HepG2 (cell line): ENCODE measurements at regions not wholly inside any gene's neighbourhood (a gene's known extent, or its start where the extent isn't known, plus 50 kb on each side); places are given as distances from the start of the nearest gene placed in this dataset.

Source experiments
- ATAC-seq: fragments of 200-7000 bp; cut with Tn5 transposase; 3 replicates; pipeline ENCODE4 v1.9.1; 2020; ENCODE audit warnings: mild to moderate bottlenecking, moderate library complexity
- BruUV-seq: library from RNA; stranded (reverse); fragments of 400-500 nt; replicated peaks from 2 replicates; lab custom pipeline; 2021; lab: Mats Ljungman, UMichigan
- CTCF ChIA-PET: fragments of 300-600 bp; formaldehyde crosslinking; extraction: SDS; loops from one replicate; lab custom pipeline; 2021; ENCODE audit warnings: low total read pairs, inconsistent platforms, low intra/inter-chr PET ratio; lab: Yijun Ruan, JAX
- POLR2A ChIA-PET: fragments of 350-600 bp; sonication (Branson Sonifier 250); formaldehyde crosslinking; loops from one replicate; lab custom pipeline; 2020; ENCODE audit warnings: antibody characterized with exemption, inconsistent platforms; lab: Yijun Ruan, JAX
- DNase-seq: peaks from one replicate; pipeline ENCODE4 v3.0.0-alpha.2; 2015; ENCODE audit warnings: low spot score
- FAIRE-seq: peaks from 3 replicates; lab custom pipeline; 2011; peaks lifted over from hg19 to GRCh38; lab: Jason Lieb, UNC
- H2AFZ ChIP-seq: one replicate; pipeline ENCODE4 v1.6.1; 2011; ENCODE audit warnings: low read length, inconsistent platforms
- H3K27ac ChIP-seq: fragments of 300-600 bp; 3 replicates; pipeline ENCODE4 v1.8.0; 2011; ENCODE audit warnings: mixed run types, mild to moderate bottlenecking, mixed read lengths, low read length, inconsistent platforms; ENCODE audit not compliant: insufficient read depth; ENCODE audit errors: extremely low read length
- H3K27me3 ChIP-seq, 2 experiments: fragments of 200-600 bp in 1 of 2; 2 replicates in 1 of 2; 3 replicates in 1 of 2; pipeline versions ENCODE4 v1.6.0 to v1.8.0; 2011; ENCODE audit warnings: low read length in 2 of 2, mild to moderate bottlenecking in 2 of 2, moderate library complexity in 2 of 2, inconsistent platforms in 1 of 2; ENCODE audit not compliant: insufficient read depth in 2 of 2, control insufficient read depth in 1 of 2
- H3K36me3 ChIP-seq, 2 experiments: fragments of 200-600 bp in 1 of 2; replicated peaks in 1 of 2; 2 replicates in 1 of 2; 3 replicates in 1 of 2; pipeline versions ENCODE4 v1.5.1 to v1.8.0; 2011; ENCODE audit warnings: low read length in 2 of 2, inconsistent platforms in 1 of 2; ENCODE audit not compliant: insufficient read depth in 2 of 2, control insufficient read depth in 1 of 2
- H3K4me1 ChIP-seq: 2 replicates; pipeline ENCODE4 v1.5.1; 2012; ENCODE audit warnings: low read length, inconsistent platforms; ENCODE audit not compliant: insufficient read depth
- H3K4me2 ChIP-seq: 2 replicates; pipeline ENCODE4 v1.6.0; 2011; ENCODE audit warnings: low read depth, low read length, inconsistent platforms
- H3K4me3 ChIP-seq, 3 experiments: fragments of 200-600 bp in 1 of 3; sonication (generic), shearing (Covaris generic) in 1 of 3; replicated peaks in 1 of 3; 2 replicates each; pipeline ENCODE4 v1.5.1; 2011 to 2016; ENCODE audit warnings: low read length in 3 of 3, inconsistent platforms in 2 of 3, low read depth in 2 of 3, mild to moderate bottlenecking in 2 of 3, control low read depth in 1 of 3, mixed read lengths in 1 of 3; ENCODE audit not compliant: insufficient read depth in 1 of 3
- H3K79me2 ChIP-seq: one replicate; pipeline ENCODE4 v1.6.1; 2011; ENCODE audit warnings: low read length, inconsistent platforms; ENCODE audit not compliant: insufficient read depth
- H3K9ac ChIP-seq: 2 replicates; pipeline ENCODE4 v1.6.0; 2011; ENCODE audit warnings: mild to moderate bottlenecking, low read depth, low read length, inconsistent platforms; ENCODE audit not compliant: insufficient read depth
- H3K9me3 ChIP-seq: 2 replicates; pipeline ENCODE4 v1.5.1; 2012; ENCODE audit warnings: mild to moderate bottlenecking, low read length
- H4K20me1 ChIP-seq: 2 replicates; pipeline ENCODE4 v1.6.0; 2011; ENCODE audit warnings: inconsistent platforms, mild to moderate bottlenecking, low read length, moderate library complexity; ENCODE audit not compliant: insufficient read depth
- NR2F6 ChIP-seq, 2 experiments: IDR thresholded peaks; 2 replicates each; pipeline ENCODE4 v1.6.1; 2016; ENCODE audit warnings: antibody characterized with exemption in 1 of 2, mild to moderate bottlenecking in 1 of 2
- WGBS: methylation state at CpG from one replicate; pipeline ENCODE4 v1.1.6; 2017; ENCODE audit warnings: low lambda C conversion rate; 5-methylcytosine and 5-hydroxymethylcytosine counted together
- in situ Hi-C: cut with HindIII; loops from 2 replicates; pipeline ENCODE4 v1.10.0; 2017; ENCODE audit warnings: low pct_unique_long_range_greater_than_20kb; ENCODE audit not compliant: extremely low pct_ligation_motif_present
- intact Hi-C: fragments of 100-400 bp; cut with micrococcal nuclease; formaldehyde crosslinking; loops from one replicate; pipeline ENCODE4 v1.10.0; 2022; ENCODE audit not compliant: unreplicated experiment
- TF ChIP-seq, protein P1 (sequence below), 2 experiments: fragments of 450-650 bp in 1 of 2; sonication (generic) in 1 of 2; formaldehyde crosslinking in 1 of 2; IDR thresholded peaks; 2 replicates each; pipeline versions ENCODE4 v1.6.1 to v1.8.0; 2016 to 2022; ENCODE audit warnings: antibody characterized with exemption in 1 of 2, mild to moderate bottlenecking in 1 of 2, missing genetic modification reagents in 1 of 2

DNA sequence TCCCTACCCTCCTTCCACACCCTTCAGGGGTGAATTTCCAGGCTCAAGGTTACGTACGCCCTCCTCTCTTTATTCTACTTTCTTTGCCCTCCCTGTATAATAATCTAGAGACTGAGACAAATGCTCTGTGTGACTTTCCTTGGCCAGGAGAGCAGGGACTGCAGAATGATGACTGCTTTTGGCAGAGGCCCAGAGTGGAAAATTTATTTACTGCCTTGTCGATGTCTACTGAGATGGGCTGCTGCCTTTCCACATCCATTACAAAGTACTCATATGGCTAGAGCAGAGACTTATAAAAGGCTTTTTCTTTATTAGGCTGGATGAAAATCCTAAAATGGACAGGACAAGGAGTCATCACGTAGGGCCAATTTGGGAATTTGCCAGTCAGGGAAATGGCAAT, 576.2 kb downstream of the TUSC7 start:
- Histone ChIP-seq H3K4me3 (no peak overlapping the region), H3K4me1 (no peaks in the 10 kb centered on the region), H3K27ac (no peak overlapping the region), H3K4me2 (no peak overlapping the region), H3K36me3 (no peaks in the 10 kb centered on the region), H3K9ac (no peak overlapping the region), H3K9me3 (no peaks in the 10 kb centered on the region), H2AFZ (no peak overlapping the region), H4K20me1 (no peaks in the 10 kb centered on the region), H3K79me2 (no peaks in the 10 kb centered on the region), H3K27me3 (no peaks in the 10 kb centered on the region)
- ATAC-seq (no peak), DNase-seq (no peak), FAIRE-seq (no peak)
- in situ Hi-C loops, result no loop called here
- CTCF ChIA-PET, result no interaction called here
- WGBS, result 3% methylated on average over 4 of the region's 4 CpGs
- intact Hi-C loops, result no loop called here
- POLR2A ChIA-PET, result no interaction called here
- TF ChIP-seq, protein P1, sequence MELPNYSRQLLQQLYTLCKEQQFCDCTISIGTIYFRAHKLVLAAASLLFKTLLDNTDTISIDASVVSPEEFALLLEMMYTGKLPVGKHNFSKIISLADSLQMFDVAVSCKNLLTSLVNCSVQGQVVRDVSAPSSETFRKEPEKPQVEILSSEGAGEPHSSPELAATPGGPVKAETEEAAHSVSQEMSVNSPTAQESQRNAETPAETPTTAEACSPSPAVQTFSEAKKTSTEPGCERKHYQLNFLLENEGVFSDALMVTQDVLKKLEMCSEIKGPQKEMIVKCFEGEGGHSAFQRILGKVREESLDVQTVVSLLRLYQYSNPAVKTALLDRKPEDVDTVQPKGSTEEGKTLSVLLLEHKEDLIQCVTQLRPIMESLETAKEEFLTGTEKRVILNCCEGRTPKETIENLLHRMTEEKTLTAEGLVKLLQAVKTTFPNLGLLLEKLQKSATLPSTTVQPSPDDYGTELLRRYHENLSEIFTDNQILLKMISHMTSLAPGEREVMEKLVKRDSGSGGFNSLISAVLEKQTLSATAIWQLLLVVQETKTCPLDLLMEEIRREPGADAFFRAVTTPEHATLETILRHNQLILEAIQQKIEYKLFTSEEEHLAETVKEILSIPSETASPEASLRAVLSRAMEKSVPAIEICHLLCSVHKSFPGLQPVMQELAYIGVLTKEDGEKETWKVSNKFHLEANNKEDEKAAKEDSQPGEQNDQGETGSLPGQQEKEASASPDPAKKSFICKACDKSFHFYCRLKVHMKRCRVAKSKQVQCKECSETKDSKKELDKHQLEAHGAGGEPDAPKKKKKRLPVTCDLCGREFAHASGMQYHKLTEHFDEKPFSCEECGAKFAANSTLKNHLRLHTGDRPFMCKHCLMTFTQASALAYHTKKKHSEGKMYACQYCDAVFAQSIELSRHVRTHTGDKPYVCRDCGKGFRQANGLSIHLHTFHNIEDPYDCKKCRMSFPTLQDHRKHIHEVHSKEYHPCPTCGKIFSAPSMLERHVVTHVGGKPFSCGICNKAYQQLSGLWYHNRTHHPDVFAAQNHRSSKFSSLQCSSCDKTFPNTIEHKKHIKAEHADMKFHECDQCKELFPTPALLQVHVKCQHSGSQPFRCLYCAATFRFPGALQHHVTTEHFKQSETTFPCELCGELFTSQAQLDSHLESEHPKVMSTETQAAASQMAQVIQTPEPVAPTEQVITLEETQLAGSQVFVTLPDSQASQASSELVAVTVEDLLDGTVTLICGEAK (IDR thresholded peaks at IDR 0.05), result no peak
- TF ChIP-seq, protein P1 (CRISPR knock-in tag; IDR thresholded peaks at IDR 0.05), result no peak
- TF ChIP-seq NR2F6 (IDR thresholded peaks at IDR 0.05) (no peak), NR2F6 (CRISPR knock-in tag; IDR thresholded peaks at IDR 0.05) (no peak)
- no TSS peak for BruUV-seq
